ENCODE measurements at regions not wholly inside any gene's neighbourhood (a gene's known extent, or its start where the extent isn't known, plus 50 kb on each side); places are given as distances from the start of the nearest gene placed in this dataset.

DNA sequence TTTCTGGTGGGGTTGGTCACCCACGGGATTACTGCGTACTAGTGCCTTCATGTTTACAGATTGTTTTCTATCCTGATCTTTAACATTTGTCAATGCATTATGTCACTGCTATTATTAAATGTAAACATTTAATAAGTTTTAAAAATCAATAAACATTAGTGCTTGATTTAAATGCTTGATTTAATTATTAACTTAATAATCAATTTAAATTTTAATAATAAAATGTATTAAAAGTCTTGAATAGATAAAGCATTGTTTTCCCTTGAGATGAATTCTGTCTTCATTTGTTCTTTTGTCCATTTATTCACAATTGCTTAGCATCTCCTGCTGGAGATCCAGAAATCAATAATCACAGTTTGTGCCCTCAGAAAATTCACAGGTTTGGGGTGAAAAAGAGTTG lies 201.8 kb upstream of the HDAC9 start:
- TF ChIP-seq, protein P1, sequence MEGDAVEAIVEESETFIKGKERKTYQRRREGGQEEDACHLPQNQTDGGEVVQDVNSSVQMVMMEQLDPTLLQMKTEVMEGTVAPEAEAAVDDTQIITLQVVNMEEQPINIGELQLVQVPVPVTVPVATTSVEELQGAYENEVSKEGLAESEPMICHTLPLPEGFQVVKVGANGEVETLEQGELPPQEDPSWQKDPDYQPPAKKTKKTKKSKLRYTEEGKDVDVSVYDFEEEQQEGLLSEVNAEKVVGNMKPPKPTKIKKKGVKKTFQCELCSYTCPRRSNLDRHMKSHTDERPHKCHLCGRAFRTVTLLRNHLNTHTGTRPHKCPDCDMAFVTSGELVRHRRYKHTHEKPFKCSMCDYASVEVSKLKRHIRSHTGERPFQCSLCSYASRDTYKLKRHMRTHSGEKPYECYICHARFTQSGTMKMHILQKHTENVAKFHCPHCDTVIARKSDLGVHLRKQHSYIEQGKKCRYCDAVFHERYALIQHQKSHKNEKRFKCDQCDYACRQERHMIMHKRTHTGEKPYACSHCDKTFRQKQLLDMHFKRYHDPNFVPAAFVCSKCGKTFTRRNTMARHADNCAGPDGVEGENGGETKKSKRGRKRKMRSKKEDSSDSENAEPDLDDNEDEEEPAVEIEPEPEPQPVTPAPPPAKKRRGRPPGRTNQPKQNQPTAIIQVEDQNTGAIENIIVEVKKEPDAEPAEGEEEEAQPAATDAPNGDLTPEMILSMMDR (conservative IDR thresholded peaks at IDR 0.05; ENCODE audit: low read length): no peak
- no peak for TF ChIP-seq EZH2phosphoT487 (IDR thresholded peaks at IDR 0.05; ENCODE audit: borderline replicate concordance, low read depth, low read length)
